Breast epithelium (tissue), 3 donors: ENCODE measurements at regions not wholly inside any gene's neighbourhood (a gene's known extent, or its start where the extent isn't known, plus 50 kb on each side); places are given as distances from the start of the nearest gene placed in this dataset.

Experiments
- POLR2A ChIP-seq: fragments of 450-650 bp; IDR thresholded peaks from one replicate; pipeline ENCODE4 v1.6.1; 2016; ENCODE audit warnings: antibody characterized with exemption, mild to moderate bottlenecking, moderate library complexity
- TF ChIP-seq, protein P1 (sequence below), 3 donors: fragments of 450-650 bp; IDR thresholded peaks; one replicate each; pipeline ENCODE4 v1.5.1; 2016 to 2017; ENCODE audit warnings: antibody characterized with exemption in 3 of 3, mild to moderate bottlenecking in 3 of 3, moderate library complexity in 3 of 3

DNA sequence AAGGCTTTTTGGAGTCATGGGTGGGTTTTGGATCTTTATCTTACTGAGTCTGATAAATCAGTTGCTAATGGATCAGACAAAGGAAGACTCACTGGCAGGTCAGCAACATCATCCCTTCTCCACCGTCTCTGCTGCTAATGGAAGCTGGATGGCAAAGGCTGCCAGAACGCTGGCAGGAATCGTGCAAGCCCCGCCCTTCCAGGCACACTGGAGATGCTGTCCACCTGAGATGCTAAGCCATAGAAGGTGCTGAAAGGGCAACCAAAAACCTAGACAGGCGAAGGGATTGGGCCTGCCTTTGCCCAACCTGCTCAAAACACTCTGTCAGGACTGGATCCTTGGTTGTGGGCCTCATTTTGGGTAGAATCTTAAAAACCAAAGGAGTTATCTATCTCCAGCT lies 139.5 kb upstream of the FSTL4 start:
- TF ChIP-seq, protein P1, sequence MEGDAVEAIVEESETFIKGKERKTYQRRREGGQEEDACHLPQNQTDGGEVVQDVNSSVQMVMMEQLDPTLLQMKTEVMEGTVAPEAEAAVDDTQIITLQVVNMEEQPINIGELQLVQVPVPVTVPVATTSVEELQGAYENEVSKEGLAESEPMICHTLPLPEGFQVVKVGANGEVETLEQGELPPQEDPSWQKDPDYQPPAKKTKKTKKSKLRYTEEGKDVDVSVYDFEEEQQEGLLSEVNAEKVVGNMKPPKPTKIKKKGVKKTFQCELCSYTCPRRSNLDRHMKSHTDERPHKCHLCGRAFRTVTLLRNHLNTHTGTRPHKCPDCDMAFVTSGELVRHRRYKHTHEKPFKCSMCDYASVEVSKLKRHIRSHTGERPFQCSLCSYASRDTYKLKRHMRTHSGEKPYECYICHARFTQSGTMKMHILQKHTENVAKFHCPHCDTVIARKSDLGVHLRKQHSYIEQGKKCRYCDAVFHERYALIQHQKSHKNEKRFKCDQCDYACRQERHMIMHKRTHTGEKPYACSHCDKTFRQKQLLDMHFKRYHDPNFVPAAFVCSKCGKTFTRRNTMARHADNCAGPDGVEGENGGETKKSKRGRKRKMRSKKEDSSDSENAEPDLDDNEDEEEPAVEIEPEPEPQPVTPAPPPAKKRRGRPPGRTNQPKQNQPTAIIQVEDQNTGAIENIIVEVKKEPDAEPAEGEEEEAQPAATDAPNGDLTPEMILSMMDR (IDR thresholded peaks at IDR 0.05), result no peak
- TF ChIP-seq POLR2A, result no peak
